HL-60 (cell line): ENCODE measurements at regions not wholly inside any gene's neighbourhood (a gene's known extent, or its start where the extent isn't known, plus 50 kb on each side); places are given as distances from the start of the nearest gene placed in this dataset.

Experiments
- DNase-seq, 2 experiments: peaks; one replicate each; pipeline ENCODE4 v3.0.0-alpha.2; 2010 to 2020; ENCODE audit warnings: low read depth in 1 of 2, low spot score in 1 of 2
- H3K27ac ChIP-seq: fragments of 250-450 bp; sonication (Bioruptor Pico); replicated peaks from 2 replicates; pipeline ENCODE4 v1.5.1; 2020; ENCODE audit warnings: mild to moderate bottlenecking, moderate library complexity
- H3K27me3 ChIP-seq: fragments of 250-450 bp; sonication (Bioruptor Pico); 2 replicates; pipeline ENCODE4 v1.5.1; 2021; ENCODE audit warnings: mild to moderate bottlenecking, moderate library complexity; ENCODE audit not compliant: insufficient read depth, poor library complexity, severe bottlenecking
- H3K4me3 ChIP-seq: replicated peaks from 2 replicates; pipeline ENCODE4 v1.5.1; 2011; ENCODE audit warnings: mild to moderate bottlenecking, control low read depth, low read length; ENCODE audit not compliant: insufficient read depth
- CTCF ChIP-seq: IDR thresholded peaks from one replicate; pipeline ENCODE4 v1.5.1; 2011; ENCODE audit warnings: low read length, control low read depth, inconsistent platforms; ENCODE audit not compliant: insufficient read depth
- GABPA ChIP-seq: IDR thresholded peaks from 2 replicates; pipeline ENCODE4 v1.6.1; 2012; ENCODE audit warnings: low read depth
- POLR2AphosphoS5 ChIP-seq: IDR thresholded peaks from 2 replicates; pipeline ENCODE4 v1.6.1; 2012; ENCODE audit warnings: low read depth
- SPI1 ChIP-seq: IDR thresholded peaks from 2 replicates; pipeline ENCODE4 v1.6.1; 2012; ENCODE audit warnings: low read depth, mild to moderate bottlenecking, borderline replicate concordance
- TF ChIP-seq, protein P1 (sequence below): IDR thresholded peaks from 2 replicates; pipeline ENCODE4 v1.6.1; 2012; ENCODE audit warnings: low read depth; ENCODE audit not compliant: insufficient replicate concordance

GRCh38 chr6:154653853-154654252 lies 79.4 kb upstream of the SCAF8 start:
- Histone ChIP-seq H3K27ac (no peak overlapping the region), H3K4me3 (no peak overlapping the region), H3K27me3 (no peaks in the 10 kb centered on the region)
- TF ChIP-seq SPI1: no peak
- no peak for TF ChIP-seq POLR2AphosphoS5
- TF ChIP-seq CTCF: no peak
- TF ChIP-seq, protein P1, sequence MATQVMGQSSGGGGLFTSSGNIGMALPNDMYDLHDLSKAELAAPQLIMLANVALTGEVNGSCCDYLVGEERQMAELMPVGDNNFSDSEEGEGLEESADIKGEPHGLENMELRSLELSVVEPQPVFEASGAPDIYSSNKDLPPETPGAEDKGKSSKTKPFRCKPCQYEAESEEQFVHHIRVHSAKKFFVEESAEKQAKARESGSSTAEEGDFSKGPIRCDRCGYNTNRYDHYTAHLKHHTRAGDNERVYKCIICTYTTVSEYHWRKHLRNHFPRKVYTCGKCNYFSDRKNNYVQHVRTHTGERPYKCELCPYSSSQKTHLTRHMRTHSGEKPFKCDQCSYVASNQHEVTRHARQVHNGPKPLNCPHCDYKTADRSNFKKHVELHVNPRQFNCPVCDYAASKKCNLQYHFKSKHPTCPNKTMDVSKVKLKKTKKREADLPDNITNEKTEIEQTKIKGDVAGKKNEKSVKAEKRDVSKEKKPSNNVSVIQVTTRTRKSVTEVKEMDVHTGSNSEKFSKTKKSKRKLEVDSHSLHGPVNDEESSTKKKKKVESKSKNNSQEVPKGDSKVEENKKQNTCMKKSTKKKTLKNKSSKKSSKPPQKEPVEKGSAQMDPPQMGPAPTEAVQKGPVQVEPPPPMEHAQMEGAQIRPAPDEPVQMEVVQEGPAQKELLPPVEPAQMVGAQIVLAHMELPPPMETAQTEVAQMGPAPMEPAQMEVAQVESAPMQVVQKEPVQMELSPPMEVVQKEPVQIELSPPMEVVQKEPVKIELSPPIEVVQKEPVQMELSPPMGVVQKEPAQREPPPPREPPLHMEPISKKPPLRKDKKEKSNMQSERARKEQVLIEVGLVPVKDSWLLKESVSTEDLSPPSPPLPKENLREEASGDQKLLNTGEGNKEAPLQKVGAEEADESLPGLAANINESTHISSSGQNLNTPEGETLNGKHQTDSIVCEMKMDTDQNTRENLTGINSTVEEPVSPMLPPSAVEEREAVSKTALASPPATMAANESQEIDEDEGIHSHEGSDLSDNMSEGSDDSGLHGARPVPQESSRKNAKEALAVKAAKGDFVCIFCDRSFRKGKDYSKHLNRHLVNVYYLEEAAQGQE: no peak
- no peak for TF ChIP-seq GABPA
- no peak for DNase-seq

- no peak overlapping the region for H3K4me3 ChIP-seq
These were observed 76.6 kb upstream of the SCAF8 start for GRCh38 chr6:154656660-154657059.

GRCh38 chr6:154661768-154662167 lies 71.4 kb upstream of the SCAF8 start:
- Histone ChIP-seq H3K4me3 (no peak overlapping the region), H3K27me3 (no peaks in the 10 kb centered on the region), H3K27ac (no peak overlapping the region)
- TF ChIP-seq POLR2AphosphoS5: no peak
- no peak for TF ChIP-seq CTCF
- TF ChIP-seq, protein P1: no peak
- TF ChIP-seq SPI1: no peak
- TF ChIP-seq GABPA: no peak
- no peak for DNase-seq

More at GRCh38 chr6:154656660-154657059, 76.6 kb upstream of the SCAF8 start:
- TF ChIP-seq SPI1 (no peak), CTCF (no peak), GABPA (no peak), POLR2AphosphoS5 (no peak)
- TF ChIP-seq, protein P1: no peak
- no peak for DNase-seq
- Histone ChIP-seq H3K27me3 (no peaks in the 10 kb centered on the region), H3K27ac (no peak overlapping the region)
